Occipital lobe (tissue), 1 donor: ENCODE measurements at regions not wholly inside any gene's neighbourhood (a gene's known extent, or its start where the extent isn't known, plus 50 kb on each side); places are given as distances from the start of the nearest gene placed in this dataset.

Experiments used
- DNase-seq: peaks from one replicate; lab custom pipeline; 2025; lab: John Stamatoyannopoulos, UW

DNA sequence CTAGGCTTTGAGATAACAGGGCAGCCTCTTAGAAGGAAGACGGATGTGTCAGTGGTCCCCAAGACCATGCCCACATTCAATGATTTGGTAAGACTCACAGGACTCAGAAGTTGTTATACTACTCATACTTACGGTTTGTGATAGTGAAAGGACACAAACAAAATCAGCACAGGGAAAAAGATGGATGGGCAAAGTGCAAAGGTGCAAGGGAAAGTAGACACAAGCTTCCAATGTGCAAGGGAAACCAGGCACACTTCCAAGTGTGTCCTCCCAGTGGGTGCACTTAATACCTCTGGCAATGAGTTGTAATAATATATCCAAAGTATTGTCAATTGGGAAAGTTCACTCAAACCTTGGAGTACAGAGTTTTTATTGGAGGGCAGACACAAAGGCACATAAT lies 53.8 kb upstream of the VCX start:
- DNase-seq, result no peak

DNA sequence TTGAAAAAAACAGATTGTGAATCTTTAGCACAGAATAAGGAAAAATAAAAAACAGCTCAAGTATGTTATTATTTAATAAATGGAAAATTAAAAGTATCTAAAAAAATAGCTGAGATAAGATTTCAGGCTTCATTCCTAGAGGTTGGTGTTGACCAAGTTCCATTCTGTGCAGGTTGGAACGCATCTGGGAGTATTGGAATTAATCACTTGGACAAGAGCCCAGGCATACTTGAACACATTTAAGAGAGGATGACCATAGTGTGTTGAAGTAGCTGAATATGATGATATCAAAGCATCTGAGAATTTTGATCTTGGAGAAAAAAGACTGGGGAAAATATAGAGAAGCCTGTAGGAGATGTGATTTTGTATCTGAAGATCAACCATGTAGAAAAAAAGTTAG lies 54.6 kb upstream of the VCX start:
- DNase-seq, result no peak

DNA sequence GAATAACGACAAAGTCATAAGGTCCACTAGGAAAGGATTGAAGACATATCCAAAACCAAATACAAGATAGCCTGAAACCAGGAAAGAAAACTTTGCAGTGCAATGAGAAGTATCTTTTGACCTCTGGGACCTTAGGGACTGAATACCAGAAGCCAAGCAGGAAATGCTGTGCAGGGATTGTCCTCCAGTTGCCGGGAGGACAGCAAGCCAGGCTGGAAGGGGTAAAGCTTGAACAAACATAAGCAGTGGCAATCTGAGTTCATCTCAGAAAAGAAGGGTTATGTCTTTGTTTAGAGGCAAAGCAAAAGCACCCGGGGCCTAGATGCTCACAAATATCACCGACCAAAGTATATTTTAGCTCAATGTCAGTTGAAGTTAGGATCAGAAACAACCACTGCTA lies 55.3 kb upstream of the VCX start:
- DNase-seq, result no peak

DNA sequence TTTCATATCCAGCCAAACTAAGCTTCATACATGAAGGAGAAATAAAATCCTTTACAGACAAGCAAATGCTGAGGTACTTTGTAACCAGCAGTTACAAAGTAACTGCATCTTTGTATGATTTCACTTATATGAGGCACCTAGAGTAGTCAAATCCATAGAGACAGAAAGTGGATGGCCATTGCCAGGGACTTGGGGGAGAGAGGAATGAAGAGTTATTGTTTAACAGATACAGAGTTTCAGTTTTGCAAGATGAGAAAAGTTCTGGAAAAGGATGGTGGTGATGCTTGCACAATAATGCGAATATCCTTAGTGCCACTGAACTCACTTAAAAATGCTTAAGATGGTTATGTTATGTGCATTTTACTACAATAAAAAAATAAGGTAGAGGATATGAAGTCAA lies 58.4 kb upstream of the VCX start:
- DNase-seq, result no peak

DNA sequence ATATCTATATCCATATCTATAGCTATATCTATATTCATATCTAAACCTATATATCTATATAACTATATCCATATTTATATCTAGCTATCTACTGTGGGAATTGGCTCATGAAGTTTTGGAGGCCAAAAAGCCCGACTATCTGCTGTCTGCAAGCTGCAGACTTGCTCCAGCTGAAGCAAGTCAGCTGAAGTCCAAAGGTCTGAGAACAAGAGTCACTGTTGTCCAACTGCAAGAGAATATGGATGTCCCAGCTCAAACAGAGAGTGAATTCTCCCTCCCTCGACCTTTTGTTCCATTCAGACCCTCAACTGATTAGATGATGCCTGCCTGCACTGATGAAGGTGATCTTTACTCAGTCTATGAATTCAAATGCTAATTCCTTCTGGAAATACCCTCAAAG lies 63.3 kb upstream of the VCX start:
- no peak for DNase-seq

DNA sequence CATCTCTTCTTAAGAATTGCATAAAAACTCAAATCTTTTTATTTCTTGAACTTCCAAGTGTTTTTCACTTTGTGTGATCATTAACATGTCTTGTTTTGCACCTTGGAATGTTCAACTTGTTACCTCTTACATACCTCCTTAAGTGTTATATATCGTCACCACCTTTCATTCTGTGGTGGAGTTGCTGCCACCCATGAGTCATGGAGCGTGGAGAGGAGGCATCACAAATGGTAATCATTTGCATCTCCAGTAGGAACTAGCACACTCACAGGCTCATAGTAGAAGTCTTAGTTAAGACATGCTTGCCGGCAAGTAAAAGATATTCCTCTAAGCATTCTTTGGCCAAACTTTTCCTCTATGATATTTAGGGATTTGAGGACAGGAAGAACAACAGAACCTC lies 67.0 kb upstream of the VCX start:
- no peak for DNase-seq

DNA sequence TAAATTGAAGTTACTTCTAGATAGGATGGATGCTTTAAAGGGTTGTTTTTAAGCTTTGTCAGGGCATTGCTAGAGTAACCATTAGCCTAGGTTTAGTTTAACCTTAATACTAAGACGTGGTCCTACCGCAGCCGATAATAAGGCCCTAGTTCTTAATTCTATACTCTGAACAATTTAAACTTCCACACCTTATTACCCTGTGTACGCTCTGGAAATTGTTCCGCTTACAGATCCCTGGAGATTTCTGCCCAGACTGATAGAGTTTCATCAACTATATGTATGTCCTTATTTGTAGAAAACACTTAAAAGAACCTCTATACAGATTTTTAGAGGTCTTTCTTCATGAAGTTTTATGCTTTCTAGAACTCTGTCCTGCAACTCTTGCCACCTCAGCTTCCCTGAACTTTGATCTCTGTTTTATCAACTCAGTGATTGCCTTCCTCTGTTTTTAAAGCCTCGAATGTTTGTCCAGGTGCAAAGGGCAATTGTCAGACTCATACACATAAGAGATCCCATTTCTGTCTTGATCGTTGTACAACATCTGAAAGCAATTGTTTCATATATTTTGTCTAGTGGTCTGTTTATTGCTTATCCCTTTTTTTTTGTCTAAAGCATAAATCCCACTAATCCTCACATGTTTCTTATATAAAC lies 71.1 kb upstream of the VCX start:
- no peak for DNase-seq

DNA sequence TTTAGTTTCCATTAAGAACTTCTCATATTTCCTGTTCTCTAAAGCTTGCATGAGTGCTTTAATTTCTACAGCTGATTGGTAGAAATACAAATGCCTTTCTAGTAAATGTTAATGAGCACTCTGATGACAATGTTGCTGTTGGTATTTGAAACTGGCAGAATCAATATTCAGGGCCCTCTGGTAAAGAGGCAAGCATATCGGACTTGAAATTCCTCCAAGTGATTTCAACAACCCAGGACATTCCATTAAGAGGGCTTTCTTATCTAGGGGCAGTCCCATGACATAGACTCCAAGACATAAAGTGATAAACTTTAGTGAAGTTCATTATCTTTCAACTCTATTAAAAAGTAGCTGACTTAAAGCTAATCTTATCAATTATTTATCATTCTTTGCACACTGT lies 83.1 kb upstream of the VCX start:
- DNase-seq, result no peak

DNA sequence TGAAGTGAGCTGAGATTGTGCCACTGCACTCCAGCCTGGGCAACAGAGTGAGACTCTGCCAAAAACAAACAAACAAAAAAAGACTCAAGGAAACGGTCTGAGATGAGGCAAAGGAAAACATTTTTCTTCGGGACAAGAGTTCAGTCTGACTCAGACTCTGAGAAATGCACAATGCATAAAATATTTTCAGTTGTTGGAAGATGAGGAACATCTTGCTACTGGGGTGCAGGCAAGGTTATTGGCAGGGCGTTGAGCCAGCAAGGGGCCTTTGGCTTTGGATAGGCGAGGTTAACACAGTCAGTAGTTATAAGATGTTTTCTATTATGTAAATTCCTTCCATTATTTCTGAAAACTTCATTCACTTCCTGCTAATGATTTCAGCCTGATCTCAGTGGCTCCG lies 96.1 kb upstream of the VCX start:
- DNase-seq, result no peak

DNA sequence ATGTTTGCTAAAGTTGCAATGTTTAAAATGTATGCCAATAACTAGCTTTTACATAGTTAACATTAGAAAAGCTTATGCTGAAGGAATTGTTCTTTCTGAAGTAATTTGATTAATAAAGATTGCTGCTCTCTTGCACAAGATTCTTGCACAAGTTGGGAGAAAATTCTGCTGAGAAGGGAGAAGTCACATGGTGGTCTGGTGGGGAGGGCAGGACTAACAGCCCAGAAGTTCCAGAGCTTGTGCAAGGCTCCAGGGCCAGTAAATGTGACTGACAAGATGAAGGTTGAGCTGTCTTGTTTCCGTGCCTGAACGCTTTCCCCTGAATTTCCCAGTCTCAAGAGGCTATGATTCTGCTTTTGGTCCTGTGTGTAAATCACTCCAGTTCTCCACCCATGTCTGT lies 112.9 kb upstream of the VCX start:
- DNase-seq, result no peak

DNA sequence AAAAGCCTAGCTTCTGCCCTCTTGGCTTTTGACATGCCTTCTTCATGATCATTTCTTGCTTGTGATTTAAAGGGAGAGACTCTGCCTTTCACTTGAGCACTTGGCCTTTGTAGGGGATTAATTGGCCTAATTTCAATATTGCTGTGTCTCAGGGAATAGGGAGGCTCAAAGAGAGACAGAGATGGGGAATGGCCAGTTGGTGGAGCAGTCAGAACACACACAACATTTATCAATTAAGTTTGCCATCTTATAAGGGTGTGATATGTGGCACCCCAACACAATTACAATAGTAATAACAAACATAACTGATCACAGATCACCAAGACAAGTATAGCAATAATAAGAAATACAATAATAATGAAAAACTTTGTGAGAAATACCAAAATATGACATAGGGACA lies 122.5 kb upstream of the VCX start:
- DNase-seq, result no peak

DNA sequence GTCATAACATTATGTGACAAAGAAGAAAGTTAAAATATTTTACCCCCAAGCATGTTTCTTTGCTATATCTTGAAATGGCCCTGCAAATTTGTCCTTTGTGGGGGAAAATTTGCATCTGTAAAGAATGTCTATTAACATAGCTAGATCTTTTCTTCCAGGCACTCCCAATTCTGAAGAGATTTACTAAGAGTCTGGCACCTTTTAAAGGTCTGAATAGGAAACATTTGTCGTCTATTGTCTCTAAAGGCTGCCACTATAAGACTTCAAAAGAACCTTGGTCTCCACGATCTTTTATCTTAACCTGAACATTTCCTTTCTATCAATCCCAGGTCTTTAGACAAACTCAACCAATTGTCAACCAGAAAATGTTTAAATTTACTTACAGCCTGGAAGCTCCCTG lies 128.6 kb upstream of the VCX start:
- DNase-seq, result no peak

DNA sequence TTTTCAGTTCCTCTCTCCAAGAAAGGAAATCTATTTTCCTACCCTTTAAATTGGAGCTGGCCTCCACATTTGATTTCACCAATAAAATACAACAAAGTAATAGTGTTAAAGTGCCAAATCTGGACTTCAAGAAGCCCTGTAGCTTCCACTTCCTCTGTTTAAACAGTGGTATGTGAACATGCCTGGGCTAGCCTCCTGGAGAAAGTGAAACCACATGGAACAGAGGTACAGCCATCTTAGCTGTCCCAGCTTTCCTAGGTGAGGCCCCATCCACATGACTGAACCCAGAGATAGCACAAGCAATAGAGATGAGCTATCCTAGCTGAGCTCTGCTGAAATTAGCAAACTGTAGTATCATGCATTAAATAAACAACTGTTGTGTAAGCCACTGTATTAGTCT lies 131.8 kb upstream of the VCX start:
- DNase-seq, result no peak

DNA sequence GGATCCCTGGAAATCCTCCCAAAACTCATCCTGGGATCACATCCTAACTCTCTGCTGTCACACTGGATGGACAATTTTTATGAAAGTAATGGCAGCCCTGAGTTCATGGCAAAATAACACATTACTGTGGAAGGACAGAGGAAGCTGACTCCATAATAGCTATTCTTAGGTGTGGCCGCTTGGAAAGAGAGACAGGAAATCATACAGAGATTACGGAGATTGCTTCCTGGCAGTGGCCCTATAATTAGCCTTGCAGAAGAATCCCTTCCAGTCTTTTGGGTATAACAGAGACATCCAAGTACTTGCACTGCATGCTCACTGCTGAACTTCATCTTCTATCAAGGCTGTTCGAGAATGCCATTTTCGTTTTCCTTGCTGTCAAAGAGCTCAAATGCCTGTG lies 133.1 kb upstream of the VCX start:
- DNase-seq, result no peak

DNA sequence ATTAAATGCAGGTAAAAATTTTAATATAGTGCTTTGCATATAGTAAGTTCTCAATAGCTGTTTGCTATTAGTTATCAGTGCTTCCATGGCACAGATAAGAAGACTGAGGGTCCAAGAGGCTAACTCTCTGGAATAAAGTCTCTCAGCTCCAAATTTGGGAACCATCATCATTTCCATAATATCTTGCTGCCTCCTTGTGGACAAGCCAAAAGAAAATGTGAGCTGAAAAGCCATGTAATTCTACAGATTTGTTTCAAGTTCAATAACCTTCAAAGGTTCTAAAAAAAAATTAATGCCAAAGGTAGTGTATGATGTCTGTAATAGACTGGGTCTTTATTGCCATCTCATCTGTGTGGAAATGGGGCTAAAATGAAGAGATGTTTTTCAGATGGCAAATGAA lies 136.9 kb upstream of the VCX start:
- DNase-seq, result no peak

DNA sequence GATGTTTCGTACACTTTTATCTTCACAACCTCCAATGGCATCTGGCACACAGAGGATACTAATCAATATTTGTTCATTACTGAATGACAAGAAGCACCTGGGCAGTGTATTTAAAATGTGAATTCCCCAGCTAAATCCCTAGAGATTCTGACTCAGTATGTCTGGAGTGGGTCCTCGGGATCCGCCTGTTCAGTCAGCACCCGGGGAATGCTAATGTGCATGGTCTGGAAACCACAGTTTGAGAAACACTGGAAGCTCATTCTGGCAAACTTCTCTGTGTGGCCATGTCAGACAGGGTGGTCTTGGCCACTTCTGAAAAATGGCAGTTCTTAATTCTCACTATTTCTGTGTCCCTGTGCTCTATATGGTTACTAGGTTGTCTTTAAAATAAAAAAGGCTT lies 138.8 kb upstream of the VCX start:
- DNase-seq, result no peak

DNA sequence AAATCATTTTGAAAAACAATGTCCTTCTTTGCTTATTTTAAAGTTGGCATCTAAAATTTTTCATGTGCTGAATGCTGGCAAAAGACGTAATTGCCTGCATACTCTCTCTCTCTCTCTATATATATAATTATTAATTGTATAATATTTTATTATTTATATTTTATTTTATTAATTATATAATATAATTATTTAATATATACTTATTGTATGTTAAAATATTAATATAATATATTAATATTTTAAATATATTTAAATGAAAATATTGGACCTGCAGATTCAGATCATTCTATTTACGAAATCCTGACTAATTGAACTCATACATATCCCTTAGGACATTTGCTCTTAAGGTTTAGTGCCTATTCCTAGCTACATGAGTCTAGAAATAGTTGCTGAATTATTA lies 144.7 kb upstream of the VCX start:
- DNase-seq, result no peak

DNA sequence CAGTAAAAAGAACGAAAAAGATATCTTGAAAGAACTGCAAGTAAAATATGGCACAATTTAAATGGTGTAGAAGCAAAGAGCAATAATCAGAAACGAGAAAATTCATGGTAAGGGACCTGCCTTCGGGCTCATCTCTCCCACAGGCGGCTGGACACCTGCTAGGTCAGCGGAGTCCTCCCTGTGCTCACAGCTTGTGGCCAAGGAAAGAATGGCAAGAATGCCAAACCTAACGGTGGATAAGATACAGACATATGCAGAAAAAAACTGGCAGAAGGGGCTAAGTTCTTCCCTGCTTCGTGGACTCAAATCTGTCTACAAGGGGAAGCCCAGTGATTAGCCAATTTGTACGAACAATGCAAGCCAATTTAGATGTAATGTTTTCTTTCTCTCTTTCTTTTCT lies 152.1 kb upstream of the VCX start:
- no peak for DNase-seq

DNA sequence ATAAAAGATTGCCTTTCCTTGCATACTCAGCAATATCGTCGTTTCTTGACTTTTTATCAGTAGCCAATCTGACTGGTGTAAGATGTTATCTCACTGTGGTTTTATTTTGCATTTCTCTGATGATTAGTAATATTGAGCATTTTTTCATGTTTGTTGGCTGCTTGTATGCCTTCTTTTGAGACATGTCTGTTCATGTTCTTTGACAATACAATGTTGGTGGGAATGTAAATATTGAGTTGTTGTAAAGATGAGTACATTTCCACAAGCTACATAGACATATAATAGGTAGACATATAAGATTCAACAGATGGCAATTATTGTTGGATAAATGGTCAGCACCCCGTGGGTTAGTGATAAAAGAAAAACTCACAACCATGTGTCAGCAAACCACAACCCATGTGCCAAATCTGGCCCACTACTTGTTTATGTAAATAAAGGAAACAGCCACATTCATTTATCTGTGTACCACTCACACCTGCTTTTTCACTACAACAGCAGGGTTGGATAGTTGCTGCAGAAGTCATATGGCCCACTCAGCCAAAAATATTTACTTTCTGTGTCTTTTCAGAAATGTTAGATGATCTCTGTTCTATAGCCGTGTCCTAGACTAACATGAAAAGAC lies 153.1 kb upstream of the VCX start:
- no peak for DNase-seq

DNA sequence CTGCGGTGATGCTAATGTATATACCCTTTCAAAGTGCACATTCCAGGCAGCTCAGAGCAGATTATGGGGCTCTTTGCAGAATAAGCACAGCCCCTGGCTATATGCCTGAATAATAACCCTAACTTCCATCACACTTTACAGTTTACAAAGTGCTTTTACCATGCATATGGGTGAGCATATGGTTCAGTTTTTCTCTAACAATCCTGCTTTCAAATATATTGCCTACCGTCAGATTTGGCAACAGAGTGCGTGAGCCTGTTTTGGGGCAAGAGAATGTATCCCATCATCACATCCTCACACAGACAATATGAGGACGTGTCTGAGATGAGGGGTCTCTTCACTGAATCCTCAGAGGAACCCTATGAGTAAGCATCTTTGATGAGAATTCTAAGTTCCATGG lies 162.8 kb upstream of the VCX start:
- DNase-seq, result no peak

DNA sequence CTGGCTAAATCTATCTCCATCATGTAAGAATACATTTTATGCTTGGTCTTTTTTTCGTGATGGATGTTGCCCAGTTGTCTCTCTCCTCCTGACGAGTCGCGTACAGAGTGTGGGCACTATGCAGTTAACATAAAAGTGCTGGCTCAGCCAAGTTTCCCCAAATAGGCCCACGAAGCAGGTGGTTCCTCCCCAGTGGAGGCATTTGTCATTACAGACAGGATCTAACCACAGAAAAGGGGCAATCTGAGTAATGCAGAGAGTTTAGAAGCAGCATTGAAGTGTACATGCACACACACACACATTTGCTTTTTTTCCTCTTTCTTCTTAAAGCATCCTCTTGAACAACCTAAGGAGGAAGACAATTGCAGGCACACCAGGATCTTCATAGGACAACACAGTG lies 188.7 kb upstream of the VCX start:
- DNase-seq, result no peak

DNA sequence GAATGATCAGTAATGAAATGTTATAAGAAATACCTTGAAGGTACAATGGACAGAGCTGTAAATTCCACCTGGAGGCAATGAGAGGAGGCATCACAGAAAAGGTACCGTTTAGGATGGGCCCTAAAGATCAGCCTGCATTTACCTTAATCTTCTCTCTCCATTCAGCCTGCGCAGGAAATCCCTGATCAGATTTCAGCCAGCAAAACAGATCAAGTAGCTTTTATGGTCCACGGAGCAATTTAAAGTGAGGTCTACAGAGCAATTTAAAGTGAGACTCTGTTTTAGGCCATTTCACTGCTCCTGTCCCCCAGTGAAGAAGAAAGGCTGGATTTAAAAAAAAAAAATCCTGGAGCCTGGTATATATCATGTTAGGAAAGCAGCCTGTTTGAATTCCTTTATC lies 195.1 kb upstream of the VCX start:
- no peak for DNase-seq

DNA sequence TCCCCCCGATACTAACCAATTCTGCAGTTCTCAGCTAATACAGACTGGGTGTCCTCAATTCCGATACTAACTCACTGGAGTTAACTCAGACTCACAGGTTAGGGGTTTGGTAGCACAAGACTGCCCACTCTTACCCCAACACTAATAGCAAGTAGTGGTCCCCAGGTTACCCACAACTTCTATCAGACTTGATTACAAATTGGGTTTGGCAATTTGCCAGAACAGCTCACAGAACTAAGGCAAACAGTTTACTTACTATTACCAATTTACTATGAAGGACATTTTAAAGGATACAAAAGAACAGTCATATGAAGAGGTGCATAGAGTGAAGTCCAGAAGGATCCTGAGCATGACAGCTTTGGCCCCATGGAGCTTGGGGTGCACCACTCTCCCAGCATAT lies 201.8 kb upstream of the VCX start:
- DNase-seq, result no peak

DNA sequence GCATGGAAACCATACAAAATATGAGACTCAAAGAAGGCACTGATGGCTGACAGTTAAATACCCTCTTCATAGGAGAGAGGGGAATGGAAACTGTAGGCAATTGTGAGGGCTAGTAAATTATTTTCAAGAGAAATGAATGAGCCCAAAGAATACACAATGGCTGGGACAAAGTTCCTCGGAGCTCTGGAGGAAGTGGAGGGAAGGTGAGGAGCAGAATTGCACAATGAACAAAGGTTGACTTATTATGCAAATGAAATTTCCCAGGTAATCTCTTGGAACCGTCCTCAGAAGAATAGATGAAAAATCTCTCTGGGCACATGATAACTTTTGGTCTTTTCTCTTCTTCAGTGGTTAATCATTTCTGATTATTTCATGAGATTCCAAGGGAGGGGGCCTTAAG lies 202.6 kb upstream of the VCX start:
- DNase-seq, result no peak
